ENCODE measurements at regions not wholly inside any gene's neighbourhood (a gene's known extent, or its start where the extent isn't known, plus 50 kb on each side); places are given as distances from the start of the nearest gene placed in this dataset.
A peak's percentile ranks its signal among the peaks of the same experiment; 100 is the strongest.

DNA sequence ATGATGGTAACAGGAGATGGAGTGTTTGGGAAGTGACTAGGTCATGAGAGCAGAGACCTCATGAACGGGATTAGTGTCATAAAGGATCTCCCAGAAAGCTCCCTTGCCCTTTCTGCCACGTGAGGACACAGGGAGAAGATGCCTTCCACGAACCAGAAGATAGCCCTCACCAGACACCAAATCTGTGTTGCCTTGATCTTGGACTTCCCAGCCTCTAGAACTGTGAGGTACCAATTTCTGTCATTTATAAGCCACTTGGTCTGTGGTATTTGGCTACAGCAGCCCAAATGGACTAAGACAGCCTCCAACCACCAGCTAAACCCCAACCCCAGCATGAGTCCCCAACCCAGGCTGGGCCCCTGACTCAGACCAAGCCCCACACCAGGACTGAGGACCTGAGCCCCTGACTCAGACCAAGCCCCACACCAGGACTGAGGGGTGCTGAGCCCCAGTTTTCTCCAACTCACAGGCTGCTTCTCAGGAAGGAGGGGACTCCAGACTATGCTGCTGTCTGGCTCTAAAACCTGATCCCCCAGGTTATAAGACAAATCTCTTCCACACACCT lies 54.1 kb downstream of the PTPRS start:
- BruUV-seq (replicated peaks) = no TSS peak
- ATAC-seq = no peak
- in situ Hi-C loops (cut with HindIII; ENCODE audit: extremely low pct_ligation_motif_present, low pct_unique_long_range_greater_than_20kb) = no loop called here

DNA sequence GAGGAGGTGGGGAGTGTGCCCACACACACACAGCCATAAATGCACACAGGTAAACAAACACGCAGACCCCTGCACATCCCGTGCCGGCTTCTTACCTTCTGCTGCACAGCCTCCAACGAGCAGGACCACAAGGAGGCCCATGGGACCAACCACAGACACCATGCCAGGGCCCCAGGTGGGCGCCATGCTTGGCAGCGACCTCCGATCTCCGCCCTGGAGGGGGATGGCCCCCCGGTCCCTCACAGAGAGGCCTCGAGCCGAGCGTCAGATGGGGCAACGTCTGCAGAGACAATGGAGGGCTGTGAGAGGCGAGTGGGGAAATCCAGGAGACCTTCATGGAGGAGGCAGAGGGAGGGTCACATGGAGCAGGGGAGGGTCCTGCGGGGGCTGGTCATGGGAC lies 54.7 kb downstream of the PTPRS start:
- POLR2A ChIA-PET = no interaction called here
- no TSS peak for BruUV-seq (replicated peaks)

More for the DNA sequence above, 54.1 kb downstream of the PTPRS start:
- Histone ChIP-seq H3K4me1 (ENCODE audit: insufficient read depth, low read length) (peaks cover 37% of the 10 kb centered on the region), H3K27ac (ENCODE audit: extremely low read length, insufficient read depth, low read length) (no peak overlapping the region), H4K20me1 (ENCODE audit: insufficient read depth, low read length) (peaks cover 21% of the 10 kb centered on the region; the same call in 1 of the 2 replicates), H3K79me2 (ENCODE audit: insufficient read depth, low read length) (peaks cover 2% of the 10 kb centered on the region), H3K4me2 (ENCODE audit: low read depth, low read length) (no peak overlapping the region), H3K9ac (ENCODE audit: insufficient read depth, low read depth, low read length) (no peak overlapping the region), H3K36me3 (replicated peaks in 1 of 2; ENCODE audit: control insufficient read depth in 1 of 2, insufficient read depth in 2 of 2, low read length in 2 of 2) (peaks cover 12 to 25% of the 10 kb centered on the region in 2 experiments; a peak in 3 of 5 replicates), H3K4me3 (replicated peaks in 1 of 3; ENCODE audit: insufficient read depth in 1 of 3, low read depth in 2 of 3, low read length in 3 of 3) (no peak overlapping the region), H3K27me3 (ENCODE audit: control insufficient read depth in 1 of 2, insufficient read depth in 2 of 2, low read length in 2 of 2) (no peaks in the 10 kb centered on the region), H2AFZ (ENCODE audit: low read length) (no peak overlapping the region), H3K9me3 (ENCODE audit: low read length) (no peaks in the 10 kb centered on the region)
- ChIA-PET CTCF (ENCODE audit: low intra/inter-chr PET ratio, low total read pairs) (no interaction called here), POLR2A (no interaction called here)
- intact Hi-C loops (cut with micrococcal nuclease; ENCODE audit: unreplicated experiment) = no loop called here
- 91% methylated on average over 3 of the region's 3 CpGs for WGBS (ENCODE audit: low lambda C conversion rate)
- DNase-seq (ENCODE audit: low spot score) (no peak), FAIRE-seq (no peak)
- TF ChIP-seq, protein P1, sequence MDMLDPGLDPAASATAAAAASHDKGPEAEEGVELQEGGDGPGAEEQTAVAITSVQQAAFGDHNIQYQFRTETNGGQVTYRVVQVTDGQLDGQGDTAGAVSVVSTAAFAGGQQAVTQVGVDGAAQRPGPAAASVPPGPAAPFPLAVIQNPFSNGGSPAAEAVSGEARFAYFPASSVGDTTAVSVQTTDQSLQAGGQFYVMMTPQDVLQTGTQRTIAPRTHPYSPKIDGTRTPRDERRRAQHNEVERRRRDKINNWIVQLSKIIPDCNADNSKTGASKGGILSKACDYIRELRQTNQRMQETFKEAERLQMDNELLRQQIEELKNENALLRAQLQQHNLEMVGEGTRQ (IDR thresholded peaks at IDR 0.05; ENCODE audit: low read depth, low read length) = no peak
- TF ChIP-seq, protein P1 (CRISPR knock-in tag; IDR thresholded peaks at IDR 0.05; ENCODE audit: borderline replicate concordance) = no peak
- TF ChIP-seq ZNF564 (CRISPR knock-in tag; IDR thresholded peaks at IDR 0.05) (peak; percentile 95; the same call in 1 of the 2 replicates), ZBTB1 (CRISPR knock-in tag; IDR thresholded peaks at IDR 0.05; ENCODE audit: borderline replicate concordance) (no peak), ZNF101 (CRISPR knock-in tag; IDR thresholded peaks at IDR 0.05; ENCODE audit: borderline replicate concordance, low read depth) (no peak), ZNF510 (CRISPR knock-in tag; IDR thresholded peaks at IDR 0.05; ENCODE audit: low read depth) (no peak)

More for the DNA sequence above, 54.7 kb downstream of the PTPRS start:
- 96% methylated on average over 10 of the region's 15 CpGs for WGBS (ENCODE audit: low lambda C conversion rate)
- peaks cover 19% of the 10 kb centered on the region; the same call in 1 of the 2 replicates for H4K20me1 ChIP-seq (ENCODE audit: insufficient read depth, low read length)
- H3K36me3 ChIP-seq (replicated peaks in 1 of 2; ENCODE audit: control insufficient read depth in 1 of 2, insufficient read depth in 2 of 2, low read length in 2 of 2) = peaks cover 12 to 25% of the 10 kb centered on the region in 2 experiments; a peak in 3 of 5 replicates
- CTCF ChIA-PET (ENCODE audit: low intra/inter-chr PET ratio, low total read pairs) = no interaction called here
- no peak overlapping the region for H3K4me2 ChIP-seq (ENCODE audit: low read depth, low read length)
- peaks cover 37% of the 10 kb centered on the region for H3K4me1 ChIP-seq (ENCODE audit: insufficient read depth, low read length)
- FAIRE-seq = no peak
- H3K9ac ChIP-seq (ENCODE audit: insufficient read depth, low read depth, low read length) = no peak overlapping the region
- no peak for ATAC-seq
- no peak overlapping the region for H2AFZ ChIP-seq (ENCODE audit: low read length)
- intact Hi-C loops (cut with micrococcal nuclease; ENCODE audit: unreplicated experiment) (no loop called here), in situ Hi-C loops (cut with HindIII; ENCODE audit: extremely low pct_ligation_motif_present, low pct_unique_long_range_greater_than_20kb) (no loop called here)
- no peak overlapping the region for H3K4me3 ChIP-seq (replicated peaks in 1 of 3; ENCODE audit: insufficient read depth in 1 of 3, low read depth in 2 of 3, low read length in 3 of 3)
- H3K9me3 ChIP-seq (ENCODE audit: low read length) = no peaks in the 10 kb centered on the region
- H3K27ac ChIP-seq (ENCODE audit: extremely low read length, insufficient read depth, low read length) = no peak overlapping the region
- TF ChIP-seq ZNF816 (CRISPR knock-in tag; IDR thresholded peaks at IDR 0.05; ENCODE audit: borderline replicate concordance) = no peak
- TF ChIP-seq ZNF331 (CRISPR knock-in tag; IDR thresholded peaks at IDR 0.05) = no peak
- no peak for TF ChIP-seq ZNF782 (CRISPR knock-in tag; IDR thresholded peaks at IDR 0.05; ENCODE audit: borderline replicate concordance)
- TF ChIP-seq, protein P2, sequence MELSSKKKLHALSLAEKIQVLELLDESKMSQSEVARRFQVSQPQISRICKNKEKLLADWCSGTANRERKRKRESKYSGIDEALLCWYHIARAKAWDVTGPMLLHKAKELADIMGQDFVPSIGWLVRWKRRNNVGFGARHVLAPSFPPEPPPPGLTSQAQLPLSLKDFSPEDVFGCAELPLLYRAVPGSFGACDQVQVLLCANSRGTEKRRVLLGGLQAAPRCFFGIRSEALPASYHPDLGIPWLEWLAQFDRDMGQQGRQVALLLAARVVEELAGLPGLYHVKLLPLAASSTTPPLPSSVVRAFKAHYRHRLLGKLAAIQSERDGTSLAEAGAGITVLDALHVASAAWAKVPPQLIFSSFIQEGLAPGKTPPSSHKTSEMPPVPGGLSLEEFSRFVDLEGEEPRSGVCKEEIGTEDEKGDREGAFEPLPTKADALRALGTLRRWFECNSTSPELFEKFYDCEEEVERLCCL (CRISPR knock-in tag; IDR thresholded peaks at IDR 0.05; ENCODE audit: borderline replicate concordance) = no peak
- TF ChIP-seq ZNF614 (CRISPR knock-in tag; IDR thresholded peaks at IDR 0.05; ENCODE audit: borderline replicate concordance) = no peak
- no peak for TF ChIP-seq REPIN1 (CRISPR knock-in tag; IDR thresholded peaks at IDR 0.05; ENCODE audit: borderline replicate concordance, low read depth)
- no peak for TF ChIP-seq SMARCE1 (IDR thresholded peaks at IDR 0.05; ENCODE audit: borderline replicate concordance)
- TF ChIP-seq HCFC1 (IDR thresholded peaks at IDR 0.05; ENCODE audit: low read depth, low read length) = no peak
- TF ChIP-seq ZNF225 (CRISPR knock-in tag; IDR thresholded peaks at IDR 0.05) = no peak
- DNase-seq (ENCODE audit: low spot score) = no peak
- peaks cover 2% of the 10 kb centered on the region for H3K79me2 ChIP-seq (ENCODE audit: insufficient read depth, low read length)
- no peaks in the 10 kb centered on the region for H3K27me3 ChIP-seq (ENCODE audit: control insufficient read depth in 1 of 2, insufficient read depth in 2 of 2, low read length in 2 of 2)

Data from HepG2 (cell line).